ENCODE measurements at regions not wholly inside any gene's neighbourhood (a gene's known extent, or its start where the extent isn't known, plus 50 kb on each side); places are given as distances from the start of the nearest gene placed in this dataset.

DNA sequence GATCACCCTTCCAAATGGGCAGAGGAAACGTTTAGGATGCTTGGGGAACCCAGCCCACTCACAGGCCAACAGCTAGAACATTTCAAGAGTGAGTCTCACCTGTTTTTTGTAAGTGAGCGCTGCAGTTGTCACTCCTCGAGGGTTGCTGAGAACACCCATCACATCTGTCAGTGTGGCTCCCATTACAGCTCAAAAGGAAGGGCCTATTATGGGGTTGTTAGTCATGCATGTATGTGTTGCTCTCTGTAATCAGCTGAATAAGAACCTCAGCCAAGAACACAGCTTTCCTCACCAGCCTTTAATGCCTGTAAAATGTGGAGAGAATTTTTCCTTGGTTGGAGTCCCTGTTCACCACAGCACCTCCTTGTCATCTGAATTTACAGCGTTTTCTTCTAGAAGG is 196.3 kb upstream of the KLF4 start:
- H3K9ac ChIP-seq (replicated peaks; ENCODE audit: extremely low read depth, insufficient read depth, low read length): no peak overlapping the region
- intact Hi-C loops (cut with micrococcal nuclease) (no loop called here), dilution Hi-C loops (cut with MboI; ENCODE audit: extremely low pct_ligation_motif_present, low sequenced_read_pairs) (no loop called here)
- H3K27ac ChIP-seq (ENCODE audit: insufficient read depth, low read depth, low read length): no peak overlapping the region
- no peak overlapping the region for H3K4me2 ChIP-seq (ENCODE audit: insufficient read depth, low read length)
- H2AFZ ChIP-seq (ENCODE audit: low read depth, low read length): no peak overlapping the region
- H3K4me3 ChIP-seq (replicated peaks in 1 of 3; ENCODE audit: insufficient read depth in 1 of 3, low read depth in 1 of 3, low read length in 3 of 3): no peak overlapping the region
- FAIRE-seq (no peak), DNase-seq (ENCODE audit: low read depth, low spot score) (no peak)
- H3K9me3 ChIP-seq (replicated peaks; ENCODE audit: control insufficient read depth, insufficient read depth, low read length): no peaks in the 10 kb centered on the region
- BruUV-seq (replicated peaks): no TSS peak
- ChIA-PET POLR2A (no interaction called here), CTCF (interaction anchor here (1.0 to 1.2 kb wide), 2 partner anchors 14 to 18 kb away, joined by 3 to 4 read pairs; no protein-coding TSS in a partner anchor)
- H3K27me3 ChIP-seq (ENCODE audit: control insufficient read depth in 2 of 2, insufficient read depth in 2 of 2, low read length in 2 of 2): peaks cover 0 to 6% of the 10 kb centered on the region in 2 experiments
- TF ChIP-seq, protein P1, sequence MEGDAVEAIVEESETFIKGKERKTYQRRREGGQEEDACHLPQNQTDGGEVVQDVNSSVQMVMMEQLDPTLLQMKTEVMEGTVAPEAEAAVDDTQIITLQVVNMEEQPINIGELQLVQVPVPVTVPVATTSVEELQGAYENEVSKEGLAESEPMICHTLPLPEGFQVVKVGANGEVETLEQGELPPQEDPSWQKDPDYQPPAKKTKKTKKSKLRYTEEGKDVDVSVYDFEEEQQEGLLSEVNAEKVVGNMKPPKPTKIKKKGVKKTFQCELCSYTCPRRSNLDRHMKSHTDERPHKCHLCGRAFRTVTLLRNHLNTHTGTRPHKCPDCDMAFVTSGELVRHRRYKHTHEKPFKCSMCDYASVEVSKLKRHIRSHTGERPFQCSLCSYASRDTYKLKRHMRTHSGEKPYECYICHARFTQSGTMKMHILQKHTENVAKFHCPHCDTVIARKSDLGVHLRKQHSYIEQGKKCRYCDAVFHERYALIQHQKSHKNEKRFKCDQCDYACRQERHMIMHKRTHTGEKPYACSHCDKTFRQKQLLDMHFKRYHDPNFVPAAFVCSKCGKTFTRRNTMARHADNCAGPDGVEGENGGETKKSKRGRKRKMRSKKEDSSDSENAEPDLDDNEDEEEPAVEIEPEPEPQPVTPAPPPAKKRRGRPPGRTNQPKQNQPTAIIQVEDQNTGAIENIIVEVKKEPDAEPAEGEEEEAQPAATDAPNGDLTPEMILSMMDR (IDR thresholded peaks at IDR 0.05; ENCODE audit: extremely low read depth in 1 of 2, insufficient read depth in 1 of 2, low read depth in 1 of 2, low read length in 2 of 2): no peak
- TF ChIP-seq FOS (IDR thresholded peaks at IDR 0.05; ENCODE audit: borderline replicate concordance, insufficient read depth, low read length): no peak
- no peak for TF ChIP-seq POLR2A (IDR thresholded peaks at IDR 0.05; ENCODE audit: low read depth, low read length)
- no peaks in the 10 kb centered on the region for H3K79me2 ChIP-seq (ENCODE audit: control insufficient read depth, insufficient read depth, low read length)
- no peaks in the 10 kb centered on the region for H4K20me1 ChIP-seq (replicated peaks; ENCODE audit: control insufficient read depth, extremely low read depth, insufficient read depth, low read length)
- H3K36me3 ChIP-seq (ENCODE audit: control insufficient read depth in 2 of 2, extremely low read depth in 1 of 2, insufficient read depth in 2 of 2, low read length in 2 of 2): no peaks in the 10 kb centered on the region
- H3K4me1 ChIP-seq (ENCODE audit: control insufficient read depth, extremely low read depth, insufficient read depth, low read length): no peaks in the 10 kb centered on the region
- no peaks in the 10 kb centered on the region for H3K9me1 ChIP-seq (replicated peaks; ENCODE audit: control insufficient read depth, extremely low read depth, insufficient read depth, low read length)

DNA sequence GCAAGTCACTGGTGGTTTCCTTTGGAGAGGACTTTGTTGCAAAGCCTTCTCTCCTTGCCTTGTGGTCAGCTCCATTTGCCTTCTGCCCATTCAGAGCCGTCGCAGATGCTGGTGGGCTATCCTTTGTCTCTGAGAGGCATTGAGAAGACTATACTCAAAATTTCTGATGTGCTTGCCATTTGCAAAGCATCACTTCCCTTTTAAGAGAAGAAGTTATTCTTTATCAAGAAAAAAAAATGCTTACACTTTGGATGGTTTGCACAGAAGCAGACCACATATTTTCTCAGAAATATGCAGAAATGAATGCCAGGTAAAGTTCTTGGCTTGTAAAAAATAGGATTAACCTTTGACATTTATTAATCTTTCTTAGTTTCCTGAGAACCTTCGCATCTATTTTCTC is 195.8 kb upstream of the KLF4 start:
- intact Hi-C loops (cut with micrococcal nuclease) (no loop called here), dilution Hi-C loops (cut with MboI; ENCODE audit: extremely low pct_ligation_motif_present, low sequenced_read_pairs) (no loop called here)
- no TSS peak for BruUV-seq (replicated peaks)
- FAIRE-seq (no peak), DNase-seq (ENCODE audit: low read depth, low spot score) (no peak)
- H3K36me3 ChIP-seq (ENCODE audit: control insufficient read depth in 2 of 2, extremely low read depth in 1 of 2, insufficient read depth in 2 of 2, low read length in 2 of 2): no peaks in the 10 kb centered on the region
- ChIA-PET POLR2A (no interaction called here), CTCF (interaction anchor here (0.6 to 1.2 kb wide), 3 partner anchors 14 to 848 kb away, joined by 3 to 4 read pairs (median 3); no protein-coding TSS in a partner anchor)
- TF ChIP-seq GATA2 (IDR thresholded peaks at IDR 0.05; ENCODE audit: insufficient read depth, insufficient read length, low read depth, low read length): no peak
- TF ChIP-seq POLR2A (IDR thresholded peaks at IDR 0.05; ENCODE audit: low read depth, low read length): no peak
- TF ChIP-seq FOS (IDR thresholded peaks at IDR 0.05; ENCODE audit: borderline replicate concordance, insufficient read depth, low read length): no peak
- TF ChIP-seq MYC (IDR thresholded peaks at IDR 0.05; ENCODE audit: low read depth, low read length): no peak
- no peak for TF ChIP-seq JUN (IDR thresholded peaks at IDR 0.05; ENCODE audit: borderline replicate concordance, insufficient read depth, insufficient read length, low read depth)
- TF ChIP-seq EZH2 (IDR thresholded peaks at IDR 0.05; ENCODE audit: borderline replicate concordance, low read depth, low read length, severe bottlenecking): no peak
- TF ChIP-seq POLR2AphosphoS5 (IDR thresholded peaks at IDR 0.05; ENCODE audit: insufficient read depth, low read depth, low read length): no peak
- TF ChIP-seq, protein P2, sequence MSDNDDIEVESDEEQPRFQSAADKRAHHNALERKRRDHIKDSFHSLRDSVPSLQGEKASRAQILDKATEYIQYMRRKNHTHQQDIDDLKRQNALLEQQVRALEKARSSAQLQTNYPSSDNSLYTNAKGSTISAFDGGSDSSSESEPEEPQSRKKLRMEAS (IDR thresholded peaks at IDR 0.05; ENCODE audit: insufficient read depth, insufficient read length): no peak
- TF ChIP-seq, protein P1 (IDR thresholded peaks at IDR 0.05; ENCODE audit: extremely low read depth in 1 of 2, insufficient read depth in 1 of 2, low read depth in 1 of 2, low read length in 2 of 2): no peak
- no peaks in the 10 kb centered on the region for H3K4me1 ChIP-seq (ENCODE audit: control insufficient read depth, extremely low read depth, insufficient read depth, low read length)
- H2AFZ ChIP-seq (ENCODE audit: low read depth, low read length): no peak overlapping the region
- peaks cover 0 to 3% of the 10 kb centered on the region in 2 experiments for H3K27me3 ChIP-seq (ENCODE audit: control insufficient read depth in 2 of 2, insufficient read depth in 2 of 2, low read length in 2 of 2)
- H4K20me1 ChIP-seq (replicated peaks; ENCODE audit: control insufficient read depth, extremely low read depth, insufficient read depth, low read length): no peaks in the 10 kb centered on the region
- H3K4me3 ChIP-seq (replicated peaks in 1 of 3; ENCODE audit: insufficient read depth in 1 of 3, low read depth in 1 of 3, low read length in 3 of 3): no peak overlapping the region
- H3K9ac ChIP-seq (replicated peaks; ENCODE audit: extremely low read depth, insufficient read depth, low read length): no peak overlapping the region
- no peaks in the 10 kb centered on the region for H3K79me2 ChIP-seq (ENCODE audit: control insufficient read depth, insufficient read depth, low read length)
- no peaks in the 10 kb centered on the region for H3K9me3 ChIP-seq (replicated peaks; ENCODE audit: control insufficient read depth, insufficient read depth, low read length)
- no peaks in the 10 kb centered on the region for H3K9me1 ChIP-seq (replicated peaks; ENCODE audit: control insufficient read depth, extremely low read depth, insufficient read depth, low read length)
- H3K27ac ChIP-seq (ENCODE audit: insufficient read depth, low read depth, low read length): no peak overlapping the region
- H3K4me2 ChIP-seq (ENCODE audit: insufficient read depth, low read length): no peak overlapping the region

All from endothelial cell of umbilical vein (primary cell).